Colonic mucosa (tissue), 4 donors: ENCODE measurements at regions not wholly inside any gene's neighbourhood (a gene's known extent, or its start where the extent isn't known, plus 50 kb on each side); places are given as distances from the start of the nearest gene placed in this dataset.

ENCODE experiments used
- DNase-seq: peaks from one replicate; pipeline ENCODE4 v3.0.0-alpha.2; 2020
- H3K27ac ChIP-seq: fragments of 200-600 bp; one replicate; pipeline ENCODE4 v1.8.0; 2021
- H3K27me3 ChIP-seq: fragments of 200-600 bp; one replicate; pipeline ENCODE4 v1.8.0; 2021
- H3K36me3 ChIP-seq: fragments of 200-600 bp; one replicate; pipeline ENCODE4 v1.8.0; 2021
- H3K4me1 ChIP-seq: fragments of 200-600 bp; one replicate; pipeline ENCODE4 v1.8.0; 2021; ENCODE audit warnings: mild to moderate bottlenecking
- H3K4me3 ChIP-seq: fragments of 200-600 bp; one replicate; pipeline ENCODE4 v1.8.0; 2021
- H3K9ac ChIP-seq, 2 donors: one replicate each; pipeline ENCODE4 v1.7.0; 2013; ENCODE audit warnings: control low read depth in 2 of 2, low read depth in 2 of 2, low read length in 2 of 2
- H3K9me3 ChIP-seq: fragments of 200-600 bp; one replicate; pipeline ENCODE4 v1.8.0; 2021
- intact Hi-C: fragments of 100-400 bp; cut with DNase I; formaldehyde crosslinking; loops from one replicate; pipeline ENCODE4 v1.14.1; 2022
- TF ChIP-seq, protein P1 (sequence below): fragments of 200-600 bp; IDR thresholded peaks from one replicate; pipeline ENCODE4 v1.8.0; 2022; ENCODE audit warnings: antibody characterized with exemption, mild to moderate bottlenecking
- donor health status: healthy.
- donor health status: DM: no; HTN: no; CAD: no.
- donor health status: DM: no; HTN: no; CAD: no.

DNA sequence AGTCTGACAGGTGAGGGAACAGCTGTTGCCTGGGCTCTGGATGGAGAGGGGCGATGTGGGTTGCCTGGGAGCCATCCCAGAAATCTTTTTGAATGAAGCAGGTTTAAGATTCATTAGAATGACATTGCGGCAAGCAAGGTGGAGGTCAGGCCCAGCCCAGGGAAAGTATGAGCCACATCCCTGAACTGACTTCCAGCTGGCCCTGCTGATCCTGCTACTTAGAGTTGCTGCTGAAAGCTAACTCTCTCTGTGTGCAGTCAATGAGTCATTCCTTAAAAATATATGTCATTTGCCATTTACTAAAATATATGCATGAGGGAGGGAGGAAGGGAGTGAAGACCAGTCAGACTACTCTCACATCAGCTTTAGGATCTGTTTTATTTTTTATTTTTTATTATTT lies 54.3 kb upstream of the RAB3GAP2 start:
- Histone ChIP-seq H3K9me3 (no peaks in the 10 kb centered on the region), H3K4me3 (no peak overlapping the region), H3K27ac (no peak overlapping the region), H3K9ac (no peak overlapping the region), H3K4me1 (no peaks in the 10 kb centered on the region), H3K36me3 (no peaks in the 10 kb centered on the region), H3K27me3 (no peaks in the 10 kb centered on the region)
- TF ChIP-seq, protein P1, sequence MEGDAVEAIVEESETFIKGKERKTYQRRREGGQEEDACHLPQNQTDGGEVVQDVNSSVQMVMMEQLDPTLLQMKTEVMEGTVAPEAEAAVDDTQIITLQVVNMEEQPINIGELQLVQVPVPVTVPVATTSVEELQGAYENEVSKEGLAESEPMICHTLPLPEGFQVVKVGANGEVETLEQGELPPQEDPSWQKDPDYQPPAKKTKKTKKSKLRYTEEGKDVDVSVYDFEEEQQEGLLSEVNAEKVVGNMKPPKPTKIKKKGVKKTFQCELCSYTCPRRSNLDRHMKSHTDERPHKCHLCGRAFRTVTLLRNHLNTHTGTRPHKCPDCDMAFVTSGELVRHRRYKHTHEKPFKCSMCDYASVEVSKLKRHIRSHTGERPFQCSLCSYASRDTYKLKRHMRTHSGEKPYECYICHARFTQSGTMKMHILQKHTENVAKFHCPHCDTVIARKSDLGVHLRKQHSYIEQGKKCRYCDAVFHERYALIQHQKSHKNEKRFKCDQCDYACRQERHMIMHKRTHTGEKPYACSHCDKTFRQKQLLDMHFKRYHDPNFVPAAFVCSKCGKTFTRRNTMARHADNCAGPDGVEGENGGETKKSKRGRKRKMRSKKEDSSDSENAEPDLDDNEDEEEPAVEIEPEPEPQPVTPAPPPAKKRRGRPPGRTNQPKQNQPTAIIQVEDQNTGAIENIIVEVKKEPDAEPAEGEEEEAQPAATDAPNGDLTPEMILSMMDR = no peak
- intact Hi-C loops = no loop called here
- DNase-seq = no peak

DNA sequence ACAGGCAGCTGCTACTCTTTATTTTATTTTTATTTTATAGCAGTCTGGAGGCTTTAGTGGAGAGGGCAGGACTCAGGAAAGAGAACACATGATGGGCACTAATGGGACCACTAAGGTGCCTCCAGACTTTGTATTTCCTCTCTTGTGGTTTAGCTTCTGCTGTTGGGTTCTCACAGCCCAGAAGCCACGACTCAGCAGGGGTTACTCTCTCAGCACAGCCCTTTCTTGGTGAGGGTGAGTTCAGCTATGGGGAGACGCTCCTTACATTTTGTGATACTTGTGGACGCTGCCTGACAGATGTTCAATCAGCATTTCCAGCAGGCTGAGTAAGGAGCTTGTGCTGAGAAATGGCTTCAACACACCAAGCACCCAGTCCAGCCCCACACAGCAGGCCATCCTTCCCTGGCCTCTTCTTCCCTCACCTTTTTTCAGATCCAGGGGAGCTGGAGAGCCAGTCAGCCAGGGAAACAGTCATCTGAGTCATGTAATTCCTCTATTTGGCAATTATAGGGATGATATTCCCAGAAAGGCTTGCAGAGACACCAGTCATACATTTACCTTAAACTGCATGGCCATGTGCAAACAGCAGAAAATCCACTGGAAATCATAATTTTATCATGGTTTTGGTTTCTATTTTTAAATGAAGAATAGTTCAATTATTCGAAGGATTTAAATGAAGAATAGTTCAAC lies 53.2 kb upstream of the RAB3GAP2 start:
- no peak for DNase-seq
- H3K4me3 ChIP-seq = no peak overlapping the region
- H3K27ac ChIP-seq = no peak overlapping the region
- TF ChIP-seq, protein P1 = no peak
- H3K4me1 ChIP-seq = no peaks in the 10 kb centered on the region
- no peaks in the 10 kb centered on the region for H3K9me3 ChIP-seq
- H3K36me3 ChIP-seq = no peaks in the 10 kb centered on the region
- H3K27me3 ChIP-seq = no peaks in the 10 kb centered on the region
- no peak overlapping the region for H3K9ac ChIP-seq
- intact Hi-C loops = no loop called here

DNA sequence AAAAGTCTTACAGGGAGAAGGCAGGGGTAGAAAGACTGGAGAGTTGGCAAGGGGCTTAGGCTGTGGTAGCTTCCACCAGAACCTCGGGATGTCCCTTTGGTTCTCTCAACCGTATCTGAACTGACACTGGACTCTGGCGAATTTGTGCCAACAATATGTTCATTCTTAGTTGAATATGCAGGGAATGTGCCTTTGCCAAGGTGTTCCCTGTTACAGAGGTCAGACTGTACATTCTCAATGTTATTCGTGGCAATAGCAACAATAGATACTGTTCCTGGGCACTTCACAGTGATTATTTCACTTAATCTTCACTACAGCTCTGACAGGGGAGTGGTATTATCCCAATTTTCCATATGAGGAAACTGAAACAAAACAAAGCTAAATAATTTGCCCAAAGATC lies 51.5 kb upstream of the RAB3GAP2 start:
- TF ChIP-seq, protein P1 = no peak
- no peak for DNase-seq
- H3K36me3 ChIP-seq = no peaks in the 10 kb centered on the region
- no peak overlapping the region for H3K9ac ChIP-seq
- intact Hi-C loops = no loop called here
- no peaks in the 10 kb centered on the region for H3K4me1 ChIP-seq
- H3K27ac ChIP-seq = no peak overlapping the region
- no peak overlapping the region for H3K4me3 ChIP-seq
- no peaks in the 10 kb centered on the region for H3K9me3 ChIP-seq
- no peaks in the 10 kb centered on the region for H3K27me3 ChIP-seq

DNA sequence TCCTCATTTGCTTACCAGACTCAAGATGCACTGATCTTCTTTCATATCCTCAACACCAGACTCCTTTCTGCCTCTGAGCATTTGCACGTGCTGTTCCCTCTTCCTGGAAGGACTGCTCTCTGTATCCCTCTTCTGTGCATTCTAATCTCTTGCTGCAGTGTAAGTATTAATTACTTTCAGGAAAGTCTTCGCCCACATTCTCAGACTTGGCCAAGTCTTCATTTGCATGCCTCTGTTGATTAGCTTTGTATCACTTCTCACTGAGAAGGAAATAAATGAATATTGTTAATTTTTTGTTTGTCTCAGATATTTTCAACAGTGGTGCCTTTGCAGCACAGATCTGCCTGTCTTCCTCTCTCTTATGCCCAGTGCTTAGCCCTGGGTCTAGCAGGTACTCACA lies 50.3 kb upstream of the RAB3GAP2 start:
- Histone ChIP-seq H3K9ac (no peak overlapping the region), H3K27me3 (no peaks in the 10 kb centered on the region), H3K9me3 (no peaks in the 10 kb centered on the region), H3K36me3 (no peaks in the 10 kb centered on the region), H3K27ac (no peak overlapping the region), H3K4me1 (no peaks in the 10 kb centered on the region), H3K4me3 (no peak overlapping the region)
- intact Hi-C loops = no loop called here
- no peak for DNase-seq
- TF ChIP-seq, protein P1 = no peak
